Activated CD4-positive, alpha-beta memory T cell treated with anti-CD3 and anti-CD28 coated beads, Interleukin-2, amount 10 ng/mL, durations not matched to agents 7 days and 5 days (primary cell): ENCODE measurements at regions not wholly inside any gene's neighbourhood (a gene's known extent, or its start where the extent isn't known, plus 50 kb on each side); places are given as distances from the start of the nearest gene placed in this dataset.

Source experiments
- CTCF ChIA-PET: fragments of 350-600 bp; sonication (Branson Sonifier 250); formaldehyde crosslinking; loops from one replicate; lab custom pipeline; 2021; ENCODE audit warnings: antibody characterized with exemption, inconsistent platforms; lab: Charles Lee
- POLR2A ChIA-PET: fragments of 350-600 bp; sonication (Branson Sonifier 250); formaldehyde crosslinking; loops from one replicate; lab custom pipeline; 2021; ENCODE audit warnings: antibody characterized with exemption; lab: Charles Lee
- DNase-seq: peaks from one replicate; pipeline ENCODE4 v3.0.0-alpha.2; 2020
- H3K27ac Mint-ChIP-seq: one replicate; pipeline ENCODE4 v1.8.0; 2021; ENCODE audit warnings: mild to moderate bottlenecking, mixed read lengths
- H3K27me3 Mint-ChIP-seq: one replicate; pipeline ENCODE4 v1.8.0; 2021; ENCODE audit warnings: mixed read lengths
- H3K36me3 Mint-ChIP-seq: one replicate; pipeline ENCODE4 v1.8.0; 2021; ENCODE audit warnings: low read depth, mixed read lengths
- H3K4me1 Mint-ChIP-seq: one replicate; pipeline ENCODE4 v1.8.0; 2021; ENCODE audit warnings: mixed read lengths
- H3K4me3 Mint-ChIP-seq: one replicate; pipeline ENCODE4 v1.8.0; 2021; ENCODE audit warnings: mild to moderate bottlenecking, mixed read lengths
- H3K9me3 Mint-ChIP-seq: one replicate; pipeline ENCODE4 v1.8.0; 2021; ENCODE audit warnings: mixed read lengths

DNA sequence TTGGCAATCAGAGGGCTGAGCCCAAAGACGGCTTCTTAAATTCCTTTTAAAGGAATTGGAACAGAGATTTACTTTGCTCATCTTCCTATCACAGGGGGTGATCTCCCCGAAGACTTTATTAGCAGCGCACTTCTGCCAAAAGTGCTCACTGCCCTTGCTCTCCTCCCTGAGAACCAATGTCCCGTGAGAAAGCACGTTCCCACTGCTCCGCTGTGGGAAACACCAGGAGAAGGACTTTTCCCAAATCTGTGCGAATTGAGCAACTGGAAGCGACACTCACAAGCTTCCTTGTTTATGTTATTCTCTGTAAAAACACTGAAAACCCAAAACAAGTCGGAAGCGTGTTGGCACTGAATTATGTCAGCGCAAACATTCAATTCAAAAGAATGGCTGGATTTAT lies 670.8 kb upstream of the NR2F2 start:
- Mint-ChIP-seq H3K9me3 (peaks cover 13% of the 10 kb centered on the region), H3K27ac (no peak overlapping the region), H3K36me3 (no peaks in the 10 kb centered on the region), H3K4me3 (no peak overlapping the region), H3K4me1 (no peaks in the 10 kb centered on the region), H3K27me3 (no peaks in the 10 kb centered on the region)
- no peak for DNase-seq
- ChIA-PET CTCF (no interaction called here), POLR2A (no interaction called here)

DNA sequence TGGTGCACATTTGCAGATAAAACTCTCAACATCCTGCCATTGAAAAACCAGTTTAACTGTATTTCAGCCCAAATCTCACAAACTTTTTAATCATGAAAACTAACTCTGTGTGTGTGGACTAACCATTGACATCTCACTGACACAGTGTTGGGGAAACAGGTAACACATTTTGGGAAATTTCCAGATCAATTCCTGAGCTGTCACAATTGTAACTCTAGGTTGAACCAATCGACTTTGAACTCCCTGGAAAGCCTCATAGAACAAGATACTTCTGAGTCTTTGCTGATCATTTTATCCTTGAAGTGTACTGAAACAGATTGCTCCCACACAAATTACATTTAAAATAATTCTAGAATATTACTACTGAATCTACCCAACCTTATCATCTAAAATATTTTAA lies 667.9 kb upstream of the NR2F2 start:
- CTCF ChIA-PET, result no interaction called here
- no peak for DNase-seq
- POLR2A ChIA-PET, result no interaction called here
- Mint-ChIP-seq H3K4me3 (no peak overlapping the region), H3K9me3 (peaks cover 11% of the 10 kb centered on the region), H3K36me3 (no peaks in the 10 kb centered on the region), H3K27ac (no peak overlapping the region), H3K4me1 (no peaks in the 10 kb centered on the region), H3K27me3 (no peaks in the 10 kb centered on the region)

DNA sequence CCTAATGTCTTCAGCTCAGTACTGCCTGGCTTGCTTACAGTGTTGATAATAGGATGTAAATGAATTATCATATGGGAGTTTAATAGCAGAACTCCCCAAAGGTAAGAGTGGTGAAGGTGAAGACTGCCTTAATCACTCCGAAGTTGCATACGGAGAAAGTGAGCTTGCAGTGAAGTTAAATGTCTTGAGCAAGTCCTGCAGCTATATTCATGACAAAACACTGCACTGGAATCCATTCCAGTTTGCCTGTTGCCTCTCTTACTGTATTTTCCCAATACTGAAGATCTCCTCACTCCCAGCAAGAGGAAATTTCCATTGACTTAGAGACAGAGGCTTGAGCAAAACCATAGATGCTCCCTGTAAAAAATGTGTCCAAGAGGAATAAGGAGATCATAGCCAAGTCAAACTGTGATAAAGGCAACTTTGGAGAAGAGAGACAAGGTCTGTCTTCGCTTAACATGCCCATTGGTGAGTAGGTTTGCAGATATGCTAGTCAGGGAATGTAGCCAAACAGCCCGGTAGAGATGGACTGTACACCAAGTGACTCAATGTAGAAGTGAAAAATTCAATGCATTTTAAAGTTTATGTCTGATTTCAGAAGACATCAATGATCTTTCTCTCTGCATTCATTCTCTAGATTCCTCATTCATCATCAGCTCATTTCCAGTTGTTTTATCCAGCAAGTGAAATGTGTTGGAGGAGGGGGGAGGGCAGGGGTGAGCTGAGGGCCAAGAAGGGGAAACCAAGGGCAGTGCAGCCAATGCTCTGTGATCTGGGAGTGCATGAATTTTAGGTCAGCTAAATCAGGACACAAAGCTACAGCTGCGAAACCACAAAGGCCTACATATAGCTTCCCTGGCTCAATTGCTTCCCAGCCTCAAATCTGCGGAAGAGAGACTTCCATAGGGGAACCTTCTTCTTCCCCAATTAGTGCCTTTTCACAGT lies 667.1 kb upstream of the NR2F2 start:
- CTCF ChIA-PET, result interaction anchor here (1.1 kb wide), 1 partner anchor 9 kb away, joined by 3 read pairs; no protein-coding TSS in a partner anchor
- Mint-ChIP-seq H3K4me3 (no peak overlapping the region), H3K36me3 (no peaks in the 10 kb centered on the region), H3K27ac (no peak overlapping the region), H3K9me3 (peaks cover 11% of the 10 kb centered on the region), H3K4me1 (no peaks in the 10 kb centered on the region), H3K27me3 (no peaks in the 10 kb centered on the region)
- no peak for DNase-seq
- POLR2A ChIA-PET, result no interaction called here

DNA sequence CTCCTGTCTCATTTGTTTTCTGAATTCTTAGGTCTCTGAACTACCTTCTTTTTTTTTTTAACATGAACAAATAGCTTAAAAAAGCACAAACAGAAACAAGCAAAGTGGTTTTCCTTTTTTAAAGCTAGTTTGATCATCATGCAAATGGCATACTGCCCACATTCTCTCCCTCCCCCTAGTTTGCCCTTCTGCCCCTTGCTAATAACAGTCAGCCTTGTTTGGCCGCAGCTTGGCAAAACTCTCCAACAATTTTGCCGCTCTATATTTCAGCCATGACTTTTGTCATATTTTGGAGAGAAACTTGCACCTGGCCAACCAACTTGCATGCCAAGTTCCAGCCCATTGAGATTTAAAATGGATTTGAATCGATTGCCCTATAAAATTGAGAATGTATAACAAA lies 666.0 kb upstream of the NR2F2 start:
- H3K36me3 Mint-ChIP-seq, result no peaks in the 10 kb centered on the region
- ChIA-PET POLR2A (no interaction called here), CTCF (interaction anchor here (1.1 kb wide), 1 partner anchor 10 kb away, joined by 3 read pairs; no protein-coding TSS in a partner anchor)
- no peaks in the 10 kb centered on the region for H3K27me3 Mint-ChIP-seq
- H3K4me3 Mint-ChIP-seq, result no peak overlapping the region
- H3K4me1 Mint-ChIP-seq, result peaks cover 2% of the 10 kb centered on the region
- DNase-seq, result no peak
- no peak overlapping the region for H3K27ac Mint-ChIP-seq
- H3K9me3 Mint-ChIP-seq, result peaks cover 9% of the 10 kb centered on the region

DNA sequence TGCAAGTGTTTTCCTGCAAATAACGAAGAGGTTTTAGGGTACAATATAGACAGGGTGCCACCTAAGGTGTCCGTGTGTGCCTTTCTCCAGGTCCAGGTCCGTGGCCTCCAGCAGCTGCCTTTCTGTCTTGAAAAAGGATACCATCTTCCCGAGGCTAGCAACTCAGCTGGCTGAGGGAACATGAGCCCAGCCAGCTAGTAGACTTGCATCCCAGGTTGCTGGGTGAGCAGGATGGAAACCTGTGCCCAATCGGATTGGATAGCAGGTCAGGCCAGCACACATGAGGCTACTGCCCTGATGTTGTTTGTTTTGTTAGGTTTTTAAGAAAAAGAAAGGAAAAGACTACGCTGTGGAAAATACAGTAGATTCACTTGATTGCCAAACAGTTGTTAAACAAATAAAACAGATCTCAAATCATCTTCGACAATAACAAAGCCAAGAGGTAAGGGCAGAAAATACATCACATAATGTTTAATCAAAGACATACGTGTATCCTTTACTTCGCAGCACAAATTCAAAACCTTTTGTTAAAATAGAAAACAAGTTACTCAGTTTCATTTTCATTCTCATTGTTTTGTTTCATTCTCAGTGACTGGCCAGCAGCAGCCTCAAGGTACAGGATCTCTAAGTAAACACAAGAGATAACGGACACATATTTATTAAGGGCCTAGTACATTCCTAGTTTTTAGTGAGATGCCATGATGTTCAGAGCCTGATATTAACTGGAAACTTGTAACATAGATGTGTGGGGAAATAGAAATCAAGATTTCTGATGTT lies 661.2 kb upstream of the NR2F2 start:
- Mint-ChIP-seq H3K27me3 (no peaks in the 10 kb centered on the region), H3K4me1 (peaks cover 4% of the 10 kb centered on the region), H3K27ac (peak overlapping the region; percentile 9), H3K36me3 (no peaks in the 10 kb centered on the region), H3K4me3 (peak overlapping the region; percentile 26), H3K9me3 (peaks cover 6% of the 10 kb centered on the region)
- DNase-seq, result no peak
- POLR2A ChIA-PET, result no interaction called here
- CTCF ChIA-PET, result no interaction called here

DNA sequence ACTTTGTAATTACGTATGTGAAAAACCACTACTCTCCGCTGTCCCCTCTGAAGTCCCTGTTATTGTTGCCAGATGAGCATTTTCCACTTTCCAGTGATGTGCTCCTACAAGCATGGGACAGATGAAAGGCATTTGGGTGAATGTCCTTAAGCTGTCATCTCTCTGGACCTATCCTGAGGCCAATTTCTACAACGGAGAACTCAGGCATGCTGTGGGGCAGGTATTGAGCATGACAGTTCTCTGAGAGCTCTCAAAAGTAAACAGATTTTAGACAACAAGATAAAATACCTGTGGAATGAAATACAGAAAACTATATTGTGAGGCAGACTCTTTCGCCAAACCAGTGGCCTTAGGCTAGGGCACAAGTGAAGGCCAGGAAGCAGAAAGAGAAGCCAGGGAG lies 656.5 kb upstream of the NR2F2 start:
- H3K9me3 Mint-ChIP-seq, result peaks cover 18% of the 10 kb centered on the region
- ChIA-PET POLR2A (no interaction called here), CTCF (no interaction called here)
- H3K4me1 Mint-ChIP-seq, result peaks cover 4% of the 10 kb centered on the region
- H3K4me3 Mint-ChIP-seq, result no peak overlapping the region
- H3K36me3 Mint-ChIP-seq, result no peaks in the 10 kb centered on the region
- DNase-seq, result no peak
- no peaks in the 10 kb centered on the region for H3K27me3 Mint-ChIP-seq
- no peak overlapping the region for H3K27ac Mint-ChIP-seq

DNA sequence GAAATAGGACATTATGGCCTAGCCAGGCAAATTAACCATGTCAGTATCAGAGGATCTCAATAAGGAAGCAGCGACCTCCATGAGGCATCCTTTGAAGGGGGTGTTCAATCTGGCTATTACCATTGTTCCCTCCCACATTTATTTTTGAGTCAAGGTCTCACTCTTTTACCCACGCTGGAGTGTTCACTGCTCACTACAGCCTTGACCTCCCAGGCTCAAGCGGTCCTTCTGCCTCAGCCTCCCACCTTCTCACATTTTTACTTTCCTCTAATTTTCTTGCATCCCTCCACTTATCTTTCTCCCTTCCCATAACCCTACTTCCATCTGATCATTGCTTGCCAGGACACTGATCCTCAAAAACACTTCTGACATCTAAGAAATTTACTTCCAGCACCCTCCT lies 654.0 kb upstream of the NR2F2 start:
- no peak for DNase-seq
- ChIA-PET CTCF (no interaction called here), POLR2A (no interaction called here)
- Mint-ChIP-seq H3K4me3 (no peak overlapping the region), H3K27ac (no peak overlapping the region), H3K36me3 (no peaks in the 10 kb centered on the region), H3K27me3 (no peaks in the 10 kb centered on the region), H3K9me3 (peaks cover 17% of the 10 kb centered on the region), H3K4me1 (no peaks in the 10 kb centered on the region)

DNA sequence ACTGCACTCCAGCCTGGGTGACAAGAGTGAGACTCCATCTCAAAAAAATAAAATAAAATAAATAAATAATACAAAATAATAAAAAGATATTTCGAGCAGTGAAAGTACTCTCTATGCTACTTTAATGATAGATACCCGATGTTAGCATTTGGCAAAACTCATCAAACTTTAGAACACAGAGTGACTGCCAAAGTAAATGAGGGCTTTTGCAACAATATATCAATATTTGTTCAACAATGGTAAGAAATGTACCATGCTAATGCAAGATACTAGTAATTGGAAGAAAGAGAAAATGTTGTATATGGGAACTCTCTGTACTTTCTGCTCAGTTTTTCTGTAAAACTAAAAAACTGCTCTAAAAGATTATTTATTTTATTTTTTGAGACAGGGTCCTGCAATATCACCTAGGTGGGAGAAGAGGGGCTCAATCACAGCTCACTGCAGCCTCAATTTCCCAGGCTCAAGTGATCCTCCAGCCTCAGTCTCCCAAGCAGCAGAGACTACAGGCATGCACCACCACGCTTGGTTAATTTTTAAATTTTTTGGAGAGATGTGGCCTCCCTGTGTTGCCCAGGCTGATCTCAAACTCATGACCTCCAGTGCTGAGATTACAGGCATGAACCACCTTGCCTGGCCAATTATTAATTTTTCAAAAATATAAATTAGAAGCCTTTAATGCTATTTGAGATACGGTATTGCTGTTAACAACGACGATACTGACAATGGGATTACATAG lies 650.5 kb upstream of the NR2F2 start:
- Mint-ChIP-seq H3K9me3 (peaks cover 9% of the 10 kb centered on the region), H3K27ac (no peak overlapping the region), H3K4me1 (no peaks in the 10 kb centered on the region), H3K27me3 (no peaks in the 10 kb centered on the region), H3K36me3 (no peaks in the 10 kb centered on the region), H3K4me3 (no peak overlapping the region)
- ChIA-PET POLR2A (no interaction called here), CTCF (no interaction called here)
- DNase-seq, result no peak

DNA sequence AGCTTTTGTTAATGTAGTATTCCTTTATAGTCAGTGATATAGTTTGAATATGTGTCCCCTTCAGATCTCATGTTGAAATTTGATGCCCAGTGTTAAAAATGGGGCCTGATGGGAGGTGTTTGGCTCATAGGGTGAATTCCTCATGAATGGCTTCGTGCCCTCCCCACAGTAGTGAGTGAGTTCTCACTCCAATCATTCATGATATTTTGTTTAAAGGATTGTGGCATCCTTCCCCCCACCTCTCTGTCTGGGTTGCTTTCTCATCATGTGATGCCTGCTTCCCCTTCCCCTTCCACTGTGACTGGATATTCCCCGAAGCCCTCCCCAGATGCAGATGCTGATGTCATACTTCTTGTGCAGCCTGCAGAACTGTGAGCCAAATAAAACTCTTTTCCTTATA lies 649.8 kb upstream of the NR2F2 start:
- H3K4me3 Mint-ChIP-seq, result no peak overlapping the region
- no peaks in the 10 kb centered on the region for H3K27me3 Mint-ChIP-seq
- no peaks in the 10 kb centered on the region for H3K4me1 Mint-ChIP-seq
- CTCF ChIA-PET, result no interaction called here
- peaks cover 7% of the 10 kb centered on the region for H3K9me3 Mint-ChIP-seq
- POLR2A ChIA-PET, result no interaction called here
- H3K36me3 Mint-ChIP-seq, result no peaks in the 10 kb centered on the region
- no peak overlapping the region for H3K27ac Mint-ChIP-seq
- DNase-seq, result no peak

DNA sequence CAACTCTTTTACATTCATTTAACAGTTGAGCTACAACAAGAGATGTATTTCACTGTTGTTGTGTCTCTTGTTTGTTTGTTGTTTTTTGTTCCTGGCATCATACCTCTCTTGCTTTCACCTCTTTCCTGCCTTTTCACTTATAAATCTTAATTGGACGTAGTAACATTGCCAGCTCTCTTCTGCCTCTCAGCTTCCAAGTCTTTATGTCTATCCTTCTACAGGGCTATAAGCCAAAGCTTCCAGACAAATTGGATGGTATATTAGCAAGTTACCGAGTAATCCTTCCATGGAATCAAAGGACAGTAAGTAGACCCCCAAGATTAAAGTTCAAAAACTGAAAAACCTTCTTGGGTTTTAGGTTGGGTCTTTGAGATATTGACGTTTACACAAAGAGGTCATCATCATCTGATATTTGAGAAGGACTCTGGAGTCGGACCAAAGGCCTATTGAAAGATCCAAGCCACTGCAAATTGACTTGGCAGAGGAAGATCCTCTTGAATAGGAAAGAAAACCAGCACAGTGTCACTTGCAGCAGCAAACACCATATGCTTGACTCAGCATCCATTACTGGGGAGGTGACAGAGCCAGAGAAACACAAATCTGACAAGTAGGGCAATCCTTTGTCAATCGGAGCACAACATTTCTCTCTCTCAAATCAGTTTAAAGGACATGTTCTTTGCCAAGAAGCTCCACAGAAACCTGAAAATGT lies 648.5 kb upstream of the NR2F2 start:
- Mint-ChIP-seq H3K36me3 (no peaks in the 10 kb centered on the region), H3K27ac (no peak overlapping the region), H3K9me3 (no peaks in the 10 kb centered on the region), H3K27me3 (no peaks in the 10 kb centered on the region), H3K4me3 (no peak overlapping the region), H3K4me1 (no peaks in the 10 kb centered on the region)
- ChIA-PET POLR2A (no interaction called here), CTCF (no interaction called here)
- DNase-seq, result no peak

DNA sequence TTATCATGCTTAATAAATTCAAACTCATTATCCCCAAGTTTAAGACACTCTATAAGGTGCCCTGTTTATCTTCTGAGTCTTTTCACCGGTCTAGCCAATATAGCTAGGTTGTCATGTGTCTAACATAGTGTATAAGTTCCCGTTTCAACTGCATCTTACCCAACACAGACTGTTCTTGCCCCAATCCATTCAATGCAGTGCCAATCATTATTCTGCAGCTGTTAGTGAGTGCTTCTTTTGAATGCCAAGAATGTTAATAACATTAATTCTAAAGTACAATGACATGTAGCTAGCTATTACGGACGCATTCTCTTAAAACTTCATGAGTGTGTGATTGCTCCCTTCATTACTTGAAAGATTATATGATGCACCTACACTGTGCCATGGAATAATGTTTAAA lies 646.4 kb upstream of the NR2F2 start:
- no peaks in the 10 kb centered on the region for H3K36me3 Mint-ChIP-seq
- no peak overlapping the region for H3K4me3 Mint-ChIP-seq
- no peak overlapping the region for H3K27ac Mint-ChIP-seq
- DNase-seq, result no peak
- POLR2A ChIA-PET, result no interaction called here
- CTCF ChIA-PET, result no interaction called here
- H3K4me1 Mint-ChIP-seq, result no peaks in the 10 kb centered on the region
- H3K9me3 Mint-ChIP-seq, result peaks cover 2% of the 10 kb centered on the region
- H3K27me3 Mint-ChIP-seq, result no peaks in the 10 kb centered on the region

DNA sequence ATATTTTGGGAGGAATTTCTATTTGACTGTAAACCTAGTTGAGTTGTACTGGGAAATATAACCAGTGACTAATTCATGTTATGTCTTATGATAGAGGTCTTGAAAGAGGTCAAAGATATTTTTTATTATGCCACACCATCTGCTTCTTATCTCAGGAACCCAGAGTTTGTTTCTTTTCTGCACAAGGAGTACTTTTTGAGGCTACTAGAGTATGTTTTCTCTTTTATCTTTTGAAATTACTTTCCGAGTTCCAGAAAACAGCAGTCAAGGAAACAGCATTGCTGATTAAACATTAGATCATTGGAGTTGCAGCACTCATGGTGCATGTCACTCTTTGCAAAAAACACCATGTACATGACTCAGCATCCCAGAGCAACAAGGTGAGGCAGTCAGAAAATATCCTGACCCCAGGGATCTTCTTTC lies 645.8 kb upstream of the NR2F2 start:
- no peak for DNase-seq
- H3K27me3 Mint-ChIP-seq, result no peaks in the 10 kb centered on the region
- no peaks in the 10 kb centered on the region for H3K36me3 Mint-ChIP-seq
- H3K27ac Mint-ChIP-seq, result no peak overlapping the region
- CTCF ChIA-PET, result no interaction called here
- H3K4me1 Mint-ChIP-seq, result no peaks in the 10 kb centered on the region
- H3K9me3 Mint-ChIP-seq, result peaks cover 2% of the 10 kb centered on the region
- H3K4me3 Mint-ChIP-seq, result no peak overlapping the region
- POLR2A ChIA-PET, result no interaction called here
